GM19397 (cell line): ENCODE measurements at regions not wholly inside any gene's neighbourhood (a gene's known extent, or its start where the extent isn't known, plus 50 kb on each side); places are given as distances from the start of the nearest gene placed in this dataset.
"Not testable (repeated sequence)": the region's sequence is repeated elsewhere in the genome, so short reads cannot be mapped to it uniquely, and the experiment has no call there.

Source experiments
- ATAC-seq: cut with Tn5 transposase; IDR thresholded peaks from one replicate; pipeline ENCODE4 v1.9.1; 2021; ENCODE audit warnings: mild to moderate bottlenecking, moderate library complexity; ENCODE audit not compliant: unreplicated experiment

DNA sequence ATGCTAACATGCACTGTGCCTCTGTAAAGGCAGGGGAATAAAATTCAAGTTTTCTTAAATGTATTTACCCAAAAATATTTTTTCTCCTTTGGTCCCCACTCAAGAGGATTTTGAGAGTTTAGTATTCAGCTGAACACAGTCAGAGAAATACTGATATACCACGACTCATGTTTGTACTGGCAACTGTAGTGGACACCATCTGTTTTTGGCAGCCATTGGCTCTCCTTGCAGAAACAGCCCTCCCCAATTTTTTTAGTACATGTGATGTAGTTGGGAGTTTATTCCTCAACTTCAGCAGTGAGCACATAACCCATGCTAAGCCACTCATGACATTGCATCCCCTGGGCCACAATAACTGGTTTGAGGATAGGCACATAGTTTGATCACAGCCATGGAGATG is 154.8 kb upstream of the POU3F1 start:
- ATAC-seq, result no peak

DNA sequence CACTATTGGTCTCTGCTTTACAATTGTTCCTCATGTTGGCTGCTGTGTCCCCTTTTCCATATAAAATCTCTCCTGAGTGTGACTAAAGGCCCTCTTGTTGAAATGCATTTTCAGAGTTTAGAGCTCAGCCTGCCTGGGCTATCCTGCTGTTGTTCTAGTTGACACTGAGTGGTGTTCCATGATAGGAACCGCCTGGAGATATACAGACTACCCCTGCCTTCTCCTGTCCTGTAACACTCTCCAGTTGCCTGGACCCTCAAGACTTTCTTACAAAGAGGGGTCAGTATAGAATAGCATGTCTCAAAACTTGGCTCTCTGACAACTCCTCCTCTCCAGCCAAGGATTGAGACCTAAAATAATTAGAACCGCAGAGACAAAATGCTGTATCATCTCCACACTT is 152.0 kb upstream of the POU3F1 start:
- ATAC-seq, result no peak

DNA sequence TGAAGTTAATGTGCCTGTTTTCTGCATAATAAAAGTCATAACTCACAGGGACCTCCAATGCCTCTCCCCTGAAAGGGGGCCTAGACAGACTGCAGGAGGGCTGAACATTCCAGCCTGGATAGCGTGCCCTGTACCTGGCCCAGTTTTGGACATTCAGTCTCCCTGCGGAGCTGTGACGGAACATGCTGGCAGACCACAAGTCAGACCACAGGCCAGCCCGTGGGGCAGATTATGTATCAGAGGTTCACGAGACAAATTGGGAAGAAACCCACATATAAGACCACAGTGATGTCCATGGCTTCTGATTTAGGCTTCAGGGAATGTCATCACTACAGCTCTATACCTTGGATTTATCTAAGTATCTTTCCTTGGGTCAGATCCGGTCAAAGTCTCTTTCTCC is 151.5 kb upstream of the POU3F1 start:
- no peak for ATAC-seq

DNA sequence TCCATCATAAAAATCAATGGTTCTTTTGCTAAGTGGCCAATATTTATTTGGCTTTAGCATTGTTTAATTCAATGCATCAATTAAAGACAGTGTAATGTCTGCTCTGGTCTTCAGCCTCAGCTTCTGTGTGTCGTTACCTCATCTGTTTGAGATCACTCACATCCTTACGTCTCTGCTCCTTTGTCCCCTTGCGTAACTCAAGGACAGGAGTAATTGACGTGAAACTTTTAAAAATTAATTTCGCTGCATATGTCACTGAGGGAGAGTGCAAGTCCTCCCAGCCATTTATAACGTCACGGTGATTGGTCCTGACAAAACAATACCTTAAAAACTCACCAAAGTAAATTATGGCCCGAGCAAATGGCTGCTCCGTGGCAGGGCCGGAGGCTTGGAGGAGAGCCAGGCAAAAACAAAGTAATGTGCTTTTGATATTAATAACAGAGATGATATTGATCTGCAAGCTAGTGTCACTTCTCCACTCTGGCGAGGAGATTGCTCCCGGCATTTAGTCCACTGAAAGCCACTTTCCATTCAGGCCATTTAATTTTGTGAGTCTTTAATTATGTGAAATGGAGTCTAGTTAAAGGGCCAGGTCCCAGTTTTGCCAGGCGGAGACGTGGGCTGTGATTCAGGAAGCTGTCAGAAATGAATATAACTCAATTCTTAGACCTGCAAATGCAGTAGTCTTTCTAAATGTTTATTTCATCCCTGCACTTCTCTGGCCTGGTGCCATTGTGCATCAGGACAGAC is 150.9 kb upstream of the POU3F1 start:
- ATAC-seq, result no peak

DNA sequence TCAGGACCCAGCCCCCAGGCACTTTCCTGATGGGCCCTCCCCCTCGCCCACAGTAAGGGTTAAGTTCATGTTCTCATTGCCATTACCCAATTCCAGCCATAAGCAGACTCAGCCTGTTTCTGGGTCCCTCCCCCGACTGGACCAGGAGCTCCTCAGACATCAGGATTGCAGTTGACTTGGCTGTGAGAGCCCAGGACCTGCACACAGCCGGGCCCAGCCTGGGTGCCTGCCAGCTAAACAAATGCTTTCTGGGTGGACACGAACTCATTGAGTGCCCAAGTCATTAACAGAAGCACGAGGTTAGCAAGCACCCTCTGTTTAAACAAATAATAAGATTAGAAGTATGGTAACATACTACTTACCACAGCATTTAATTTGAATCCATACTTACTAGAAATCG is 147.9 kb upstream of the POU3F1 start:
- ATAC-seq, result no peak

DNA sequence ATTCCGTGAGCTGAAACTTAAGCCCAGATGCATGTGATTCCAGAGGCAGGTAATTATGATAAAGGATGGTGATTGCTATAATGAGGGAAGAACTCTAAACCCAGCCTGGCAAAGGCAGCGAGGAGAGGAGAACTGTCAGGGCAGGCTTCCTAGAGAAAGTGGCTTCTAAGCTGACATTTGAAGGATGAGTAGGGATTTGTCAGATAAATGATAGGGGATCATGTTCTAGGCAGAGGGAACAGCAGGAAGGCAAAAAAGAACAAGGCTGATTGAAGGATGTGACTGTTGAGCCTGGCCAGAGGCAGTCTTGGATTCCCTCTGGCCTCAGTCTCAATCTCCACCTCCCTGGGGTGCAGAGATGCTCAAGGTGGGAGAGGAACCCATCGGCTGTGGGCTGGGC is 146.4 kb upstream of the POU3F1 start:
- no peak for ATAC-seq

DNA sequence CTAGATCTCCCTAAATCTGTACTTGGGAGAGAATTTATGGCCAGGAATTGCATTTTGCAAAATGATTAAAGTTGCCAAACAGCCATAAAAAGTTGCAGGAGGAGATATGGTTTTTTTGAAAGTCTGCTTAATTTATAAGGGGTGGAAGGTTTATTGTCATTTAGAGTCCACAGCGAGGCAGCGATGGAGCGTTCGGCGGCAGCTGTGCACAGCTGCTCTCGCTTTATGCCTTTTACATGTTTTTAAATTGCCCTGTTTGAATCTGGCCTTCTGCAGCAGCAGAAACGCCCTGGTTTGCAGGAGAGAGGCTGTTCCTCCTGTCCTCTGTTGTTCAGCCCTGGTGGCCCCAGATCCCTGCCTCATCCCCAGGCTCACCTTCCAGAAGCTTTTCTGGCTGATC is 144.9 kb upstream of the POU3F1 start:
- no peak for ATAC-seq

DNA sequence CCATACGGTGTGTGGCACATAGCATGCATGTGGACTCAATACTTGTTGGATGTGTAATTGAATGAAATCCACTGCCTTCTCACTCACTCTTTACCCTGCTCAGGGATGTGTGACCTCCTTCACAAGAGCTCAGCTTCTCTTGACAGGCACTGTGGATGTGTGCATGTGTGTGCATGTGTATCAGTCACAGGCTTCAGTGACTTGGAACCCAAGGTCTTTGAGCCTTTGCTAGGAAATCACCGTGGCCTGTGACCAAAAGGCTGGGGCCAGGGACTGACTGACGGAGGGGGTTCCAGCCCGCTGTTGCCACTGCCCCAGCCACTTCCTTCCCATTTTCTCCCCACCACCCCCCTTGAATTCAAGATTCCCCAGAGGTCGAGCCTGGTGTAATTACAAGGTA is 144.4 kb upstream of the POU3F1 start:
- ATAC-seq, result no peak

DNA sequence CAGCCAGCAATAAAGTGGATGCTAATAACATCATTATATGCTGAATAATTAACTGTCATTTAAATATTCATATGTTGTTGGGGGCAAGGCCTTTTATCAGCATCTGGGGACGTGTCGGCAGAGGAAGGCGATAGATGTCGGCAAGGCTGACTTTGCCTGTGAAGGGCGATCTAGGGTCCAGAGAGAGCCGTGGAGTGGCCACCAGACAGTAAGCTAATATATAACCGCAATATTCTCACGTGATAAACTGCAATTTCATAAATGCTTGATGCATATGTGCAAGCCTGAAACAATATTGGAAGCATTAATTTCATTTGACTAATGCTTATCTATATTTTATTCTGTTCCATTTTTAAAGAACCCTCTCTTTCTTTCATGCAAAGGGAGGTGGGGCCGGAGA is 141.0 kb upstream of the POU3F1 start:
- no peak for ATAC-seq

DNA sequence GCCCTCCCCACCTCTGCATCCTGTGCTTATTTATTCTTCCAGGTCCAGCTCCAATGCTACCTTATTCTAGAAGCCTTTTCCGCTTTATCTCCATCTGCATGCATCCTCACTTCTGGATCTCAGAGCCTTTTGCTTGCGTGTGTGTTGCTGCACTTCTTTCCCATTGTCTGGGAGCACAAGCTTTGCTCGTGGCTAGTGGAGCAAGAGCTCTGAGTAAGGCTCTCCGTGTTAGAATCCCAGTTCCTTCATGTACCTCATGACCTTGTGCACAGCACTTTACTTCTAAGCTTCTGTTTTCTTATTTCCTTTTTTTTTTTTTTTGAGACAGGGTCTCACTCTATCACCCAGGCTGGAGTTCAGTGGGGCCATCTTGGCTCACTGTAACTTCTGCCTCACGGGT is 140.0 kb upstream of the POU3F1 start:
- ATAC-seq, result no peak

DNA sequence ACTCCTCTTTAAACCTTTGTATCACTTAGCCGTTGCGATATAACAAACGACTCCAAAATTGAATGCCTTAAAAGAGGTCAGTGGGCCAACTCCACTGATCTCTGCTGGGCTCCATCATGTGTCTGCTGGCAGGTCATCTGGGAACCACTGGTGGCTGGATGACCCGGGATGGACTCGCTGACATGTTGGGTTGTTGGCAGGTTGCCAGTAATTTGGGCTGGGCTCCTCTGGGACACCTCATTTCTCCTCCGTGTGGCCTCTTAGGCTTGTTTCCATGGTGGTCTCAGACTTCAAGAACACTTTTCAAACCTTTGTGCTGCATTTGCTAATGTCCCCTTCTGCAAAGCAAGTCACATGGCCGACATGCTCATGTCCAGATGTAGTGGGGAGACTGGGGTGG is 139.3 kb upstream of the POU3F1 start:
- ATAC-seq, result no peak

DNA sequence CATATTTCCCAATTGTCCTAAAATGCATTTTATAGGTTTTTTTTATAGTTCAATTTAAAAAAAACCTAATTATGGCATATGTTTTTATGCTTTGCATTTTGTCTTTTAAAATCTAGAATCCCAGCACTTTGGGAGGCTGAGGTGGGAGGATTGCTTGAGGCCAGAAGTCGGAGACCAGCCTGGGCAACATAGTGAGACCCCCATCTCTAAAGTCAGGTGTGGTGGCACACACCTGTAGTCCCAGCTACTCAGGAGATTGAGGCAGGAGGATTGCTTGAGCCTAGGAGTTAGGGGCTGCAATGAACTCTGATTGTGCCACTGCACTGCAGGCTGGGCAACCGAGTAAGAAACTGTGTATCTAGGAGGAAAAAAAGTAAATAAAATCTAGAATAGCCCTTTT is 137.2 kb upstream of the POU3F1 start:
- ATAC-seq, result no peak

DNA sequence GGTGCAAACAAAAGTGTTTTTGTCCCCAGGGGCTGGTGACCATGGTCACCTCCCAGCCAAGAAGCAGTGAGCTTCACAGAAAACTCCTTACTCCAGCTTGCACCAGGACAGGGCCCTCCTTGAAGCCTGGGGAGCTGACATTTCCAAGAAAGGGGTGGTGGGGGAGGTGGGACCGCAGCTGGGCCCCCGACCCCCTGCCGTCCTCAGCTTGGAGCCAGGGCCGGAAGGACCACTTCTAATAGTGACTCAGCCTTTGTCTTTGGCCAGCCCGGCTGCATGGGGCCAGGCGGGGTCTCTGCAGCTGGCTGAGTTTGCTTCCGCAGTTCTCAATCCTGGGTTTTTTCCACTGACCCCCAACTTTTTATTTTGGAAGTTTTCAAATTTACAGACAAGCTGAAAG is 136.5 kb upstream of the POU3F1 start:
- ATAC-seq, result no peak

DNA sequence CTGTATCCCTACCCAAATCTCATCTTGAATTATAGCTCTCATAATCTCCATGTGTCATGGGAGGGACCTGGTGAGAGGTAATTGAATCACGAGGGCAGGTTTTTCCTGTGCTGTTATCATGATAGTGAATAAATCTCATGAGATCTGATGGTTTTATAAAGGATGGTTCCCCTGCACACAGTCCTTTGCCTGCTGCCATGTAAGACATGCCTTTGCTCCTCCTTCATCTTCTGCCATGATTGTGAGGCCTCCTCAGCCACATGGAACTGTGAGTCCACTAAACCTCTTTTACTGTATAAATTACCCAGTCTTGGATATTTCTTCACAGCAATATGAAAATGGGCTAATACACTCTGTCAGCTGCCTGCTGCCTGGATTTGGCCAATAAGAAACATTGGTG is 133.8 kb upstream of the POU3F1 start:
- ATAC-seq, result not testable (repeated sequence)

DNA sequence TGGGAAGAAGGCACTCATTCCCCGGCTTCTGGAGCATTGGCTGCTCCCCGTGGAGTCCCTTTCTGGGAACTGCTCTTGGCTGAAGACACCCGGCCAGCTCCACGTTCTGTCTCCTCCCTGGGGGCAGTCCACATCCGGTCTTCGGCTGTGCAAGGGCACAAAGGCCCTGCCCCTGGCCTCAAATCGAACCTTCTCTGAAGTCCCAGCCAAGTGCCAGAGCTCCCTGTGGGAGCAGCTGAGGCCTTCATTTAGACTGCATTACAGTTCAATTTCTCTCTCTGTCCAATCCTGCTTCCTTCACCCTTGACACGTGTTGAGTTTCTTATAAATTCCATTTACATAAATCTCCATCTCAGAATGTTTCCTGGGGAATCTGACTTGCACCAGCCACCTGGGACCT is 132.9 kb upstream of the POU3F1 start:
- ATAC-seq, result no peak

DNA sequence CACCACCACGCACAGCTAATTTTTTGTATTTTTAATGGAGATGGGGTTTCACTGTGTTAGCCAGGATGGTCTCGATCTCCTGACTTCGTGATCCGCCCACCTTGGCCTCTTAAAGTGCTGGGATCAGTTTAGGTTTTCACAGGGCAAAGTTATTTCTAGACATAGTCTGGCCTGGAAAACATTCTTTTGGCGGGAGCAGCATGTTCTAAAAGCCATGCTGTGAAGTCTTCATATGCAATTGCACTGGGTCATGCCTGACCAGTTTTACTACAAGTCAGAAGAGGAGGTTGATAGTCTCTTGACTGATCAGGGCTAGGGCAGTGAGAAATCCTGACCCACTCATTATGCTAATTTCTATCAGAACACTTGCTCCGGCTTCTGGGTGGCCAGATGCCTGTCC is 131.6 kb upstream of the POU3F1 start:
- ATAC-seq, result no peak

DNA sequence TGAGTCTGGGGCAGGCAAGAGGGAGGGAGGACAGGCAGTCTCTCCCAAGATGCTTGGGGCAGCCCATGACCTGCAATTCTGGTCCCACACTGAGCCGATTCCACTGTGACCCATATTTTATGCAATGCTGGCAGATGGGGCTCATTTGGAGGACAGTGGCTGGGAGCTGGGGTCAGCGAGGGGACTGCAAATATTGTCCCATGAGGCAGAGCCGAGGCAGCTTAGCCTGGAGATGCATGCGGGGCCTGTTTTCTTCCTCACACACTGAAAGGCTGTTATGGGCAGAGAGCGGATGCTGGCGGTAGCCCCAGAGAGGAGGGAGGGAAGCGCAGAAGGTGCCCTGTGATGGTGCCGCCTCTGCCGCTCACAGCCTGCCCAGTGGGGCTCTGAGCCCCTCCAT is 128.5 kb upstream of the POU3F1 start:
- ATAC-seq, result no peak

DNA sequence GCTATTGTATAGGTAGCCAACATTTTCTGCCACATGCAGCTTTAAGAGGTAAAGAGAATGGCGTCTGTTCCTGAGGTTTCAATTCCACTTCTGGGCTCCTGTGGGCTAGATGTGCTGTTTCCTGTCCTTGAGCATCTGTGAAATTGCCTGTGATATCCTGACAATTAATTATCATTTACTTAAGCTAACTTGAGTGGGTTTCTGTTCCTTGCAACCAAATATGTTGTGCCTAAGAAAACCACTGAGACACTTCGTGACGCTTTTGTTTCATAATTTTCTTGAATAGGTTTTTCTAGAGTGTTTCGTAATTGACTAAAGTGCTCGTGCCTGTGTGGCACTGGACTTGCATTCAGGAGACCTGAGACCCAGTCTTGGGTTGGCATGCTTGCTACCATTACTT is 127.3 kb upstream of the POU3F1 start:
- ATAC-seq, result no peak

DNA sequence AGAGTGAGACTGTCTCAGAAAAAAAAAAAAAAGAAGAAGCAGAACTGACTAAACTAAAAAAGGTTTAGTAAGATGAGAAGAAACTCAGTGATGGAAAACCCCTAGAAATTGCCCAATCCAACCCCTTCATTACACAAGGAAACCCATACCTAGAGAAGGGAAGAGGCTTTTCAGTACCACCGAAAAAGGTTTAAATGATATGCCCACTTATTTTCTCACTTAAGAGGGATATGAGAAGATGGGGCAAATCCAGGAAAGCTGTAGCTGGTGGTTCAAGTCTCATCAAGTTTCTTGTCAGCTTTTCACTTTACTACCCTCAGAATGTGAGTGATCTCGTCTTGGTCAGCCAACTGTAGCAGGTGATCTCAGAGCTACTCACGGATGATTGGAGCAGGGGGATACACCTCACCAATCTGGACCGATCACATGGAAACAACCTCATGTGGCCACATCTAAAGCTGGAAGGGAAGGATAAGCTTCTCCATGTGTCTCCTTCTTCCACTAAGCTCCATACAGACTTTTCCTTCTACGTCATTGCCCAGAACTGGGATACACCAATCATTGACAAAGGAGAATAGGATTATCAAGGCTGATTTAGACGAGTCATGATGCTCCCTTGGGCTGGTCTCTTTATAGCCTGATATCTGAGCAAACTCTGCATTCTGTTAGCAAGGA is 126.7 kb upstream of the POU3F1 start:
- no peak for ATAC-seq

DNA sequence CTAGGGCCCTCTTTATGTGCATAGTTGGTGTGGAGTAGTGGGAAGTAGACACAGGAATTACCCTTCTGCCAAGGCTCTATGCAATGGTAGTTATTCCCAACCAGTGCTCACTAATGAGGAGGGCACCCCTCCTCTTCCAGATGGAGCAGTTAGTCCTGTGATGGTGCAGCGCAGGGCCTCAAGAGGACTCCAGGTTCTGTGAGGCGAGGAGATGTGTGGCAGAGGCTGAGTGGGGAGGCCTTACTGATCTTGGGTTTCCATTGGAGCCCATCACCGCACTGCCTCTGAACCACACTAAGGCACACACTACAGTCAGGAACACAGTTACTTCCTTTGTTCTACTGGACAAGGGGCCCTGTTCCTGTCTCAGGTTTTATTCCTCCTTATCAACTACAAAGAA is 122.5 kb upstream of the POU3F1 start:
- ATAC-seq, result no peak

DNA sequence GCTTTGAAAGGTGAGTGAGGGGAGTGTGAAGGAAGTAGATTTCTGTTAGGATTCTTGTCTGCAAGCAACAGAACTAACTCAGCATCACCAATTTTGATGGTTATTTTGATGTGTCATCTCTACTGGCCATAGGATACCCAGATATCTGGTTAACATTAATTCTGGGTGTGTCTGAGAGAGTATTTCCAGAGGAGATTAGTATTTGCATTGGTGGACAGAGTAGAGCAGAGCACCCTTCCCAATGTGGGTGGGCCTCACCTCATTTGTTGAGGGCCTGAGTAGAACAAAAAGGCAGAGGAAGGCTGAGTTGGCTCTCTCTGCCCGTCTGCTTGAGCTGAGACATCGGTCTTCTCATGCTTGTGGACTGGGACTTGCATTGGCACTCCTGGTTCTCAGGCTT is 121.8 kb upstream of the POU3F1 start:
- ATAC-seq, result no peak

DNA sequence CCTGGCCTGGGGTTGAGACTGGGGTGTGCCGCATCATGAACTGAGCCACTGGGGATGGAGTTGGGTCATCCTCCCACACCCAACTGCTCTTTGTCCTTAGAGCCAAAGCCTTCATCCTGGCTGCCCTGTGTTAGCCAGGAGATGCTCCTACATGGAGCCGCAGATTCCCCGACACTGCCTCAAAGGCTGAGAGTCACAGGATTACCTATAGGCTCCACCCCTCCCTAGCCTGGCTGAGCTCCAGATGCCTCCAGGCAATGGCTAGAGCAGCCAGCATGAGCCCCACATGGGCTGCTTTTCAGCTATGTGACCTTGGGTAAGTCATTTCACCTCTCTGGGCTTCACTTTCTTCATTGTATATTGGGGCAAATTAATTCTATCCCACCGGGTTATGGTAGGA is 119.9 kb upstream of the POU3F1 start:
- no peak for ATAC-seq
